ENCODE measurements at regions not wholly inside any gene's neighbourhood (a gene's known extent, or its start where the extent isn't known, plus 50 kb on each side); places are given as distances from the start of the nearest gene placed in this dataset.
"Not testable (repeated sequence)": the region's sequence is repeated elsewhere in the genome, so short reads cannot be mapped to it uniquely, and the experiment has no call there.

DNA sequence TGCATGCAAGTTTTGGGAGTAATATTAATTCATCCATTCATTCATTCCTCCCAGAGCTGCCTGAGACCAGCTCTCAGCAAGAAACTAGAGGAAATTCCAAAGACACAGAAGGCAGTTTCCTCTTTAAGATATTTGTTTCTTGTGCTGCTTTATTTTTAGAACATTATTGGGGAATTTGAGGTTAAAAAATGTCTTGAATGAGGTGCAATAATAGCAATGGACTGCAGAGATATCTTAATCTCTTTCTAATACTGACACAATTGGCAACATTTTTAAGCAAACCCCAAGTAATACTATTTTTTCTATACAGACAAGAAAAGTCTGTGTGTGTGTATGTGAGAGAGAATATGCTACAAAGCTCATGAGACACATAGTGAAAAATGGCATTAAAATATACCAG lies 190.2 kb upstream of the USP15 start:
- Mint-ChIP-seq H3K4me3 (no peak overlapping the region), H3K36me3 (ENCODE audit: low read depth) (no peaks in the 10 kb centered on the region), H3K9me3 (no peaks in the 10 kb centered on the region), H3K27ac (peak overlapping the region in 1 of 3 experiments; percentile 13), H3K4me1 (no peaks in the 10 kb centered on the region), H3K27me3 (ENCODE audit: low read depth) (no peaks in the 10 kb centered on the region)
- TF ChIP-seq, protein P1, sequence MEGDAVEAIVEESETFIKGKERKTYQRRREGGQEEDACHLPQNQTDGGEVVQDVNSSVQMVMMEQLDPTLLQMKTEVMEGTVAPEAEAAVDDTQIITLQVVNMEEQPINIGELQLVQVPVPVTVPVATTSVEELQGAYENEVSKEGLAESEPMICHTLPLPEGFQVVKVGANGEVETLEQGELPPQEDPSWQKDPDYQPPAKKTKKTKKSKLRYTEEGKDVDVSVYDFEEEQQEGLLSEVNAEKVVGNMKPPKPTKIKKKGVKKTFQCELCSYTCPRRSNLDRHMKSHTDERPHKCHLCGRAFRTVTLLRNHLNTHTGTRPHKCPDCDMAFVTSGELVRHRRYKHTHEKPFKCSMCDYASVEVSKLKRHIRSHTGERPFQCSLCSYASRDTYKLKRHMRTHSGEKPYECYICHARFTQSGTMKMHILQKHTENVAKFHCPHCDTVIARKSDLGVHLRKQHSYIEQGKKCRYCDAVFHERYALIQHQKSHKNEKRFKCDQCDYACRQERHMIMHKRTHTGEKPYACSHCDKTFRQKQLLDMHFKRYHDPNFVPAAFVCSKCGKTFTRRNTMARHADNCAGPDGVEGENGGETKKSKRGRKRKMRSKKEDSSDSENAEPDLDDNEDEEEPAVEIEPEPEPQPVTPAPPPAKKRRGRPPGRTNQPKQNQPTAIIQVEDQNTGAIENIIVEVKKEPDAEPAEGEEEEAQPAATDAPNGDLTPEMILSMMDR (IDR thresholded peaks at IDR 0.05; ENCODE audit: unreplicated experiment in 3 of 3): no peak

DNA sequence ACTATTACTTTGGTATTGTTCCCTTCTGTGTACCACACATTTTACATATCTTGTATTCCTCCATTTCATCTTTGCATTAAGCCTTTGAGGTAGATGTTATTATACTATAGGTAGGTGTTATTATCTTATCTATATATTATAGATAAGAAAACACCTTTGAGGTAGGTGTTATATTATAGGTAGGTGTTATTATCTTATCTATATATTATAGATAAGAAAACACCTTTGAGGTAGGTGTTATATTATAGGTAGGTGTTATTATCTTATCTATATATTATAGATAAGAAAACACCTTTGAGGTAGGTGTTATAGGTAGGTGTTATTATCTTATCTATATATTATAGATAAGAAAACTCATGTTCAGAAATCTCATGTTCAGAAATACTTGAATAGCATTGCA lies 187.0 kb upstream of the USP15 start:
- not testable (repeated sequence) for H3K27me3 Mint-ChIP-seq (ENCODE audit: low read depth); H3K4me3 Mint-ChIP-seq; H3K9me3 Mint-ChIP-seq; H3K36me3 Mint-ChIP-seq (ENCODE audit: low read depth); H3K4me1 Mint-ChIP-seq; H3K27ac Mint-ChIP-seq

DNA sequence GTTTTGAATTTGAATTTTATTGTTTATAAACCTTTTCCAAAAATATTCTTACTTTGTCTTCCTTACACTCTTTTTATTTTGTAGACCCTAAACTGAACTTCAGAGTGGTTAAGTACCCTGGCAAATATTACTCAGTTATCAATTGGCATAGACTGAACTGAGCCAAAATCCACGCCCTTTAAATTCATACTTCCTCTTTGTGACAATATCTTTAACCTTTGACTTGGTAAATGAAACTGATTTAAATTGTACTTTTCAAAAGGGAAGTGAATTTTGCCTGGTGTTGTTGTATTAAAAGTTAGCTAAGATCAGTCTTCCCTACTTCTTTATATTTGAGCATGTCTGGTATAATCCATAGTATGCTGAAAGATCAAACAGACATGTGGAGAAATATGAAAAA lies 184.3 kb upstream of the USP15 start:
- Mint-ChIP-seq H3K27ac (no peak overlapping the region), H3K27me3 (ENCODE audit: low read depth) (no peaks in the 10 kb centered on the region), H3K9me3 (no peaks in the 10 kb centered on the region), H3K4me1 (no peaks in the 10 kb centered on the region), H3K4me3 (no peak overlapping the region), H3K36me3 (ENCODE audit: low read depth) (no peaks in the 10 kb centered on the region)
- TF ChIP-seq, protein P1 (IDR thresholded peaks at IDR 0.05; ENCODE audit: unreplicated experiment in 3 of 3): no peak

DNA sequence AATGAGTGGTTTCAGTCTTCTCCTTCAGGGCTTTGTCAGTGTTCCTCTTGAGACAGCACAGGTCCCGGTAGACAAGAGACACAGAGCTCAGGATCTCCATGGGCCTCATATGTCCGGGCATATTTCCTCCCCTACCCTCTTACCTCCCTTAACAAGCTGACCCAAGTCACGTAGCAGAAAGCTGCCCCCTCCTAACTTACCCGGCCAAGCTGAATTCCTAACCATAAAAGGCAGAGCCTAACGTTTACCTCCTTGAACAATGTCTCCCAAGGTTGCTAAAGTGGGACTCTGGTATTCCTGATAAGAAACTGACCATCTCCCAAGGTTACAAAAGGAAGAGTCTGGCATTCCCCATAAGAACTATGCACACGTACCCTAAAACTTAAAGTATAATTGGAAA lies 182.2 kb upstream of the USP15 start:
- TF ChIP-seq, protein P1 (IDR thresholded peaks at IDR 0.05; ENCODE audit: unreplicated experiment in 3 of 3): no peak
- Mint-ChIP-seq H3K36me3 (ENCODE audit: low read depth) (no peaks in the 10 kb centered on the region), H3K4me3 (no peak overlapping the region), H3K27me3 (ENCODE audit: low read depth) (no peaks in the 10 kb centered on the region), H3K4me1 (no peaks in the 10 kb centered on the region), H3K9me3 (no peaks in the 10 kb centered on the region), H3K27ac (no peak overlapping the region)

DNA sequence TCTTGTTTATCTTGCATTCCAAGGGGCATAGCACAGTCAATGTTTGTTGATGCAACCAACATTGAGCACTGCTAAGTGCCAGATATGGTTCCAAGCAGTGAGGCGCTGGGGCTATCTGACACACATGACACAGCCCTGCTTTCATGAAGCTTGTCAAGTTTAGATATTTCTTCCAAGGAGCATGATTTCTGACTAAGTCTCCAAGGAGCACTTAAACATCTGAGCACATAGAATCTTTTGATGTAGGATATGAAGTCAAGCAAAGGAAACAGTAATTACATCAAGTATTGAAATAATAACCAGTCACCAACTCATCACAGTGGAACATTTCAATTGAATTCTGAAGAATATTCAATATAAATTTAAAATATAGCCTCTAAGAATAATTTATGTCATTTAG lies 177.8 kb upstream of the USP15 start:
- Mint-ChIP-seq H3K4me1 (no peaks in the 10 kb centered on the region), H3K36me3 (ENCODE audit: low read depth) (no peaks in the 10 kb centered on the region), H3K9me3 (peaks cover 8% of the 10 kb centered on the region), H3K27me3 (ENCODE audit: low read depth) (peaks cover 6% of the 10 kb centered on the region), H3K4me3 (no peak overlapping the region), H3K27ac (no peak overlapping the region)
- TF ChIP-seq, protein P1 (IDR thresholded peaks at IDR 0.05; ENCODE audit: unreplicated experiment in 3 of 3): no peak

DNA sequence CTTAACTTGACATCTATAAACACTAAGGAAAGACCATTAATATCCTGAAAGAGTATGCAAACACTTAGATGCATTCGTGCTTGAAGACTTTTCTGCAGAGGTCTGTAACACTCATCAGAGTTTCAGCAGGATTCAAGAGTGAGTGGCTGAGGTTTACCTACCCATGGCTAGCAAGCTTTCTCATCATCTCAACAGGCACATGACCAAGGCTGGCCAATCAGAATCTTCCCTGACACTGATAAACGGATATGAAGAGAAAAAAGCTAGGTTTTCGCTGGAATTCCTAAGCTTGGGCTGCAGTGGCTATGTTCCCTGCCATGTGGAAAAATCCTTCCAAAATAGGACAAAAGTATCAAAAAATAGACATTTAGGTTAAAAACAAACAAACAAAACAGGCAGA lies 162.1 kb upstream of the USP15 start:
- no peaks in the 10 kb centered on the region for H3K27me3 Mint-ChIP-seq (ENCODE audit: low read depth)
- TF ChIP-seq, protein P1 (IDR thresholded peaks at IDR 0.05; ENCODE audit: unreplicated experiment in 3 of 3): no peak
- H3K4me1 Mint-ChIP-seq: peaks cover 8% of the 10 kb centered on the region
- no peak overlapping the region for H3K4me3 Mint-ChIP-seq
- no peaks in the 10 kb centered on the region for H3K36me3 Mint-ChIP-seq (ENCODE audit: low read depth)
- H3K27ac Mint-ChIP-seq: peak overlapping the region in 2 of 3 experiments; percentile 23 to 72
- H3K9me3 Mint-ChIP-seq: no peaks in the 10 kb centered on the region

Data from nephron (organoid).